WTC11 (cell line): ENCODE measurements at regions not wholly inside any gene's neighbourhood (a gene's known extent, or its start where the extent isn't known, plus 50 kb on each side); places are given as distances from the start of the nearest gene placed in this dataset.

Experiments
- ATAC-seq: fragments of 200-7000 bp; cut with Tn5 transposase; 2 replicates; pipeline ENCODE4 v1.10.0; 2021; ENCODE audit warnings: mild to moderate bottlenecking, moderate library complexity
- CTCF ChIA-PET: fragments of 300-600 bp; sonication (Branson Sonifier 250); formaldehyde crosslinking; loops from one replicate; lab custom pipeline; 2021; ENCODE audit warnings: antibody characterized with exemption; lab: Charles Lee
- POLR2A ChIA-PET: fragments of 350-600 bp; sonication (Branson Sonifier 250); formaldehyde crosslinking; loops from one replicate; lab custom pipeline; 2021; ENCODE audit warnings: antibody characterized with exemption; lab: Charles Lee
- DNase-seq: peaks from one replicate; pipeline ENCODE4 v3.0.0; 2021; ENCODE audit warnings: low spot score
- H3K27ac Mint-ChIP-seq: 2 replicates; pipeline ENCODE4 v1.8.0; 2021; ENCODE audit warnings: mixed read lengths
- H3K27me3 Mint-ChIP-seq: 2 replicates; pipeline ENCODE4 v1.8.0; 2021; ENCODE audit warnings: low read depth, mild to moderate bottlenecking, moderate library complexity, mixed read lengths
- H3K36me3 Mint-ChIP-seq: 2 replicates; pipeline ENCODE4 v1.8.0; 2021; ENCODE audit warnings: mixed read lengths
- H3K4me1 Mint-ChIP-seq: 2 replicates; pipeline ENCODE4 v1.8.0; 2022; ENCODE audit warnings: mixed read lengths
- H3K4me3 Mint-ChIP-seq: 2 replicates; pipeline ENCODE4 v1.8.0; 2021; ENCODE audit warnings: mild to moderate bottlenecking, moderate library complexity, mixed read lengths
- H3K9me3 Mint-ChIP-seq: 2 replicates; pipeline ENCODE4 v1.8.0; 2021; ENCODE audit warnings: mixed read lengths
- ATF2 ChIP-seq: sonication (generic); formaldehyde crosslinking; IDR thresholded peaks from 2 replicates; pipeline ENCODE4 v1.8.1; 2022; ENCODE audit warnings: low read depth, missing genetic modification reagents, borderline replicate concordance
- ATF3 ChIP-seq: sonication (generic); formaldehyde crosslinking; conservative IDR thresholded peaks from 2 replicates; pipeline ENCODE4 v1.8.1; 2022; ENCODE audit warnings: mild to moderate bottlenecking, missing genetic modification reagents
- CBFB ChIP-seq: sonication (generic); formaldehyde crosslinking; IDR thresholded peaks from 2 replicates; pipeline ENCODE4 v1.8.1; 2022; ENCODE audit warnings: mild to moderate bottlenecking, low read depth, missing genetic modification reagents
- CREB1 ChIP-seq: sonication (generic); formaldehyde crosslinking; IDR thresholded peaks from 2 replicates; pipeline ENCODE4 v1.8.0; 2023; ENCODE audit warnings: mild to moderate bottlenecking, missing genetic modification reagents
- ELF4 ChIP-seq: sonication (generic); formaldehyde crosslinking; IDR thresholded peaks from 2 replicates; pipeline ENCODE4 v1.8.1; 2022; ENCODE audit warnings: low read depth, mild to moderate bottlenecking, moderate library complexity, missing genetic modification reagents
- IRF2 ChIP-seq: sonication (generic); formaldehyde crosslinking; IDR thresholded peaks from 2 replicates; pipeline ENCODE4 v1.8.0; 2022; ENCODE audit warnings: low read depth, missing genetic modification reagents, borderline replicate concordance
- JUN ChIP-seq: sonication (generic); formaldehyde crosslinking; IDR thresholded peaks from 2 replicates; pipeline ENCODE4 v1.8.0; 2023; ENCODE audit warnings: mild to moderate bottlenecking, missing genetic modification reagents
- MAX ChIP-seq: sonication (generic); formaldehyde crosslinking; IDR thresholded peaks from 2 replicates; pipeline ENCODE4 v1.8.0; 2022; ENCODE audit warnings: mild to moderate bottlenecking, missing genetic modification reagents
- NFATC4 ChIP-seq: fragments of 250-450 bp; sonication (Bioruptor Pico); IDR thresholded peaks from 2 replicates; pipeline ENCODE4 v1.9.0; 2021; ENCODE audit warnings: mild to moderate bottlenecking
- PRDM15 ChIP-seq: sonication (generic); formaldehyde crosslinking; IDR thresholded peaks from 2 replicates; pipeline ENCODE4 v1.8.0; 2022; ENCODE audit warnings: missing genetic modification reagents
- RORB ChIP-seq: fragments of 250-450 bp; sonication (Bioruptor Pico); IDR thresholded peaks from 2 replicates; pipeline ENCODE4 v1.9.0; 2021; ENCODE audit warnings: mild to moderate bottlenecking
- SMAD4 ChIP-seq: sonication (generic); formaldehyde crosslinking; IDR thresholded peaks from 2 replicates; pipeline ENCODE4 v1.8.0; 2022; ENCODE audit warnings: mild to moderate bottlenecking, missing genetic modification reagents
- SOX15 ChIP-seq: fragments of 250-450 bp; sonication (Bioruptor Pico); IDR thresholded peaks from 2 replicates; pipeline ENCODE4 v1.9.0; 2021; ENCODE audit warnings: mild to moderate bottlenecking
- STAT6 ChIP-seq: sonication (generic); formaldehyde crosslinking; conservative IDR thresholded peaks from 2 replicates; pipeline ENCODE4 v1.8.1; 2023; ENCODE audit warnings: mild to moderate bottlenecking, low read depth, missing genetic modification reagents, moderate library complexity
- TCF7 ChIP-seq: sonication (generic); formaldehyde crosslinking; IDR thresholded peaks from 2 replicates; pipeline ENCODE4 v1.8.0; 2022; ENCODE audit warnings: mild to moderate bottlenecking, low read depth, missing genetic modification reagents, moderate library complexity
- ZBTB21 ChIP-seq: sonication (generic); formaldehyde crosslinking; IDR thresholded peaks from 2 replicates; pipeline ENCODE4 v1.8.1; 2023; ENCODE audit warnings: mild to moderate bottlenecking, missing genetic modification reagents, borderline replicate concordance
- ZMAT4 ChIP-seq: fragments of 250-450 bp; sonication (Bioruptor Pico); IDR thresholded peaks from 2 replicates; pipeline ENCODE4 v1.9.0; 2021; ENCODE audit warnings: mild to moderate bottlenecking
- ZNF219 ChIP-seq: sonication (generic); formaldehyde crosslinking; IDR thresholded peaks from 2 replicates; pipeline ENCODE4 v1.8.0; 2023; ENCODE audit warnings: missing genetic modification reagents, mild to moderate bottlenecking, borderline replicate concordance
- ZNF317 ChIP-seq: sonication (generic); formaldehyde crosslinking; IDR thresholded peaks from 2 replicates; pipeline ENCODE4 v1.8.1; 2023; ENCODE audit warnings: low read depth, mild to moderate bottlenecking, moderate library complexity, missing genetic modification reagents, borderline replicate concordance
- ZNF532 ChIP-seq: fragments of 250-450 bp; sonication (Bioruptor Pico); IDR thresholded peaks from 2 replicates; pipeline ENCODE4 v1.9.0; 2021; ENCODE audit warnings: mild to moderate bottlenecking, borderline replicate concordance
- ZNF671 ChIP-seq: fragments of 250-450 bp; sonication (Bioruptor Pico); IDR thresholded peaks from 2 replicates; pipeline ENCODE4 v1.8.0; 2021; ENCODE audit warnings: mild to moderate bottlenecking

- TF ChIP-seq JUN (CRISPR knock-in tag) (no peak), SMAD4 (no peak), ATF3 (CRISPR knock-in tag) (no peak), PRDM15 (CRISPR knock-in tag) (no peak), NFATC4 (no peak), ZBTB21 (CRISPR knock-in tag) (no peak), ZNF317 (no peak), TCF7 (CRISPR knock-in tag) (no peak), CREB1 (CRISPR knock-in tag) (no peak), ATF2 (no peak), ZNF532 (CRISPR knock-in tag) (no peak), MAX (CRISPR knock-in tag) (no peak), RORB (CRISPR knock-in tag) (no peak), CBFB (no peak), ELF4 (CRISPR knock-in tag) (no peak)
- no peak for ATAC-seq
- Mint-ChIP-seq H3K9me3 (no peaks in the 10 kb centered on the region), H3K27ac (no peak overlapping the region), H3K36me3 (no peaks in the 10 kb centered on the region), H3K4me3 (no peak overlapping the region), H3K4me1 (peaks cover 42% of the 10 kb centered on the region), H3K27me3 (peaks cover 4% of the 10 kb centered on the region)
- DNase-seq: no peak
- CTCF ChIA-PET: interaction anchor here (0.6 to 1.3 kb wide), 3 partner anchors 28 to 269 kb away, joined by 3 read pairs; no protein-coding TSS in a partner anchor
- POLR2A ChIA-PET: no interaction called here
Measured at GRCh38 chr12:107373238-107373809, 280.0 kb upstream of the CRY1 start.

- POLR2A ChIA-PET: no interaction called here
- H3K27ac Mint-ChIP-seq: no peak overlapping the region
- ATAC-seq (peak; percentile 46), DNase-seq (no peak)
- H3K9me3 Mint-ChIP-seq: peaks cover under 1% of the 10 kb centered on the region; the same call in 1 of the 2 replicates
- H3K36me3 Mint-ChIP-seq: no peaks in the 10 kb centered on the region
- peaks cover 42% of the 10 kb centered on the region for H3K4me1 Mint-ChIP-seq
- no peak overlapping the region for H3K4me3 Mint-ChIP-seq
- CTCF ChIA-PET: interaction anchor here (1.0 kb wide), 1 partner anchor 28 kb away, joined by 5 read pairs; no protein-coding TSS in a partner anchor
- H3K27me3 Mint-ChIP-seq: peaks cover 4% of the 10 kb centered on the region
- no peak for TF ChIP-seq STAT6 (CRISPR knock-in tag)
- TF ChIP-seq IRF2 (CRISPR knock-in tag): no peak
- TF ChIP-seq ZMAT4 (CRISPR knock-in tag): no peak
- no peak for TF ChIP-seq ZNF219 (CRISPR knock-in tag)
- TF ChIP-seq JUN (CRISPR knock-in tag): no peak
- no peak for TF ChIP-seq RORB (CRISPR knock-in tag)
- no peak for TF ChIP-seq SOX15 (CRISPR knock-in tag)
- TF ChIP-seq ZNF671 (CRISPR knock-in tag): no peak
Measured at GRCh38 chr12:107374161-107374840, 281.0 kb upstream of the CRY1 start.
